ENCODE measurements at regions not wholly inside any gene's neighbourhood (a gene's known extent, or its start where the extent isn't known, plus 50 kb on each side); places are given as distances from the start of the nearest gene placed in this dataset.
"Not testable (repeated sequence)": the region's sequence is repeated elsewhere in the genome, so short reads cannot be mapped to it uniquely, and the experiment has no call there.

DNA sequence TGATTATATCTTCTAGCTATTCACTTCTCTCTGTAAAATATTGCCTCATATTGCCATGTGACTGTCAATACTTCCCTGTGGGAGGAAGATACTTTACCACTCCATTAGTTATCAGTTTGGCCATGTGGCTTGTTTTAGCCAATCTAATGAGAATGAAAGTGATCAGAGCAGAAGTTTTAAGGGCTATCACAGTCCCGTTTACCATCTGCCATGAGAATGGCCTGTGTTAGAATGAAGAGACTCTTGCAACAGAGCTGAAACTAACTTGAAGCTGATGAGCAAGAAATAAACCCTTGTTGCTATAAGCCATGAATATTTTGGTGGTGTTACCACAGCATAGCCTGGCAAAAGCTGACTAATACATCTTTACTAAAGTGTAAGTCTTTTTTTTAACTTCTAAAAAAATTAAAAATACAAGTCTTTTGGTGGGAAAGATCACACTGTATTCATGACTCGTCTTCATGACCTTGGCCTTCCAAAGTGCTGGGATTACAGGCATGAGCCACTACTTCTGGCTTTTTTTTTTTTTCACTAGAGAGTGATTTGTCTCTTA, 68.0 kb upstream of the CTNNA1 start:
- Histone ChIP-seq H3K4me3 (no peak overlapping the region), H3K9me3 (no peaks in the 10 kb centered on the region), H3K27ac (no peak overlapping the region), H3K36me3 (no peaks in the 10 kb centered on the region), H3K4me1 (no peaks in the 10 kb centered on the region), H3K27me3 (no peaks in the 10 kb centered on the region)
- no peak for DNase-seq (ENCODE audit: low spot score in 2 of 2)
- intact Hi-C loops (cut with DNase I), result no loop called here
- TF ChIP-seq, protein P1, sequence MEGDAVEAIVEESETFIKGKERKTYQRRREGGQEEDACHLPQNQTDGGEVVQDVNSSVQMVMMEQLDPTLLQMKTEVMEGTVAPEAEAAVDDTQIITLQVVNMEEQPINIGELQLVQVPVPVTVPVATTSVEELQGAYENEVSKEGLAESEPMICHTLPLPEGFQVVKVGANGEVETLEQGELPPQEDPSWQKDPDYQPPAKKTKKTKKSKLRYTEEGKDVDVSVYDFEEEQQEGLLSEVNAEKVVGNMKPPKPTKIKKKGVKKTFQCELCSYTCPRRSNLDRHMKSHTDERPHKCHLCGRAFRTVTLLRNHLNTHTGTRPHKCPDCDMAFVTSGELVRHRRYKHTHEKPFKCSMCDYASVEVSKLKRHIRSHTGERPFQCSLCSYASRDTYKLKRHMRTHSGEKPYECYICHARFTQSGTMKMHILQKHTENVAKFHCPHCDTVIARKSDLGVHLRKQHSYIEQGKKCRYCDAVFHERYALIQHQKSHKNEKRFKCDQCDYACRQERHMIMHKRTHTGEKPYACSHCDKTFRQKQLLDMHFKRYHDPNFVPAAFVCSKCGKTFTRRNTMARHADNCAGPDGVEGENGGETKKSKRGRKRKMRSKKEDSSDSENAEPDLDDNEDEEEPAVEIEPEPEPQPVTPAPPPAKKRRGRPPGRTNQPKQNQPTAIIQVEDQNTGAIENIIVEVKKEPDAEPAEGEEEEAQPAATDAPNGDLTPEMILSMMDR (IDR thresholded peaks at IDR 0.05), result no peak

DNA sequence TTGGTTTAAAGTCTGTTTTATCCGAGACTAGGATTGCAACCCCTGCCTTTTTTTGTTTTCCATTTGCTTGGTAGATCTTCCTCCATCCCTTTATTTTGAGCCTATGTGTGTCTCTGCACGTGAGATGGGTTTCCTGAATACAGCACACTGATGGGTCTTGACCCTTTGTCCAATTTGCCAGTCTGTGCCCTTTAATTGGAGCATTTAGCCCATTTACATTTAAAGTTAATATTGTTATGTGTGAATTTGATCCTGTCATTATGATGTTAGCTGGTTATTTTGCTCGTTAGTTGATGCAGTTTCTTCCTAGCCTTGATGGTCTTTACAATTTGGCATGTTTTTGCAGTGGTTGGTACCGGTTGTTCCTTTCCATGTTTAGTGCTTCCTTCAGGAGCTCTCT, 70.8 kb upstream of the CTNNA1 start:
- H3K27me3 ChIP-seq; H3K4me1 ChIP-seq; H3K9me3 ChIP-seq; H3K27ac ChIP-seq; H3K4me3 ChIP-seq; H3K36me3 ChIP-seq; intact Hi-C loops (cut with DNase I); DNase-seq (ENCODE audit: low spot score in 2 of 2): not testable (repeated sequence)

DNA sequence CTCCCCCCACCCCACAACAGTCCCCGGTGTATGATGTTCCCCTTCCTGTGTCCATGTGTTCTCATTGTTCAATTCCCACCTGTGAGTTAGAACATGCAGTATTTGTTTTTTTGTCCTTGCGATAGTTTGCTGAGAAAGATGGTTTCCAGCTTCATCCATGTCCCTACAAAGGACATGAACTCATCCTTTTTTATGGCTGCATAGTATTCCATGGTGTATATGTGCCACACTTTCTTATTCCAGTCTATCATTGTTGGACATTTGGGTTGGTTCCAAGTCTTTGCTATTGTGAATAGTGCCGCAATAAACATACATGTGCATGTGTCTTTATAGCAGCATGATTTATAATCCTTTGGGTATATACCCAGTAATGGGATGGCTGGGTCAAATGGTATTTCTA, 74.4 kb upstream of the CTNNA1 start:
- intact Hi-C loops (cut with DNase I), result not testable (repeated sequence)

DNA sequence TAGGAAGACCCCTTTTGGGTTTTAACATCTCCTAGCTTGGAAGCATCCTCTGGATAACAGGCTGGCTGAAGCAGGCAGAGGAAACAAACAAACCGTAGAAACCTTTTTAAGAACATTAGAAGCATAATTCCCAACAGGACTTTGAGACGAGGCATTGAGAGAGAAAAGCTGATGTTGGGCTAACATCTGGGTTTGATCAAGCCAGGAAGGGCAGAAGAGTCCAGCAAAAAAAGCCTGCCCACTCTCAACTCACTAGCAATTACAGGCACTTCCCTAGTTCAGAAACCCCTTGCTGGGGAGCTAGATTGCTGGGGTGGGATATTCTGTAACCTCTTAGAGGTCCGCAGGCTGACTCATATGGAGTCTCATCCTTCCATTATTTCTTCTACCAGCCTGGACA, 75.4 kb upstream of the CTNNA1 start:
- TF ChIP-seq, protein P1 (IDR thresholded peaks at IDR 0.05), result no peak
- Histone ChIP-seq H3K27ac (no peak overlapping the region), H3K4me3 (no peak overlapping the region), H3K27me3 (no peaks in the 10 kb centered on the region), H3K9me3 (no peaks in the 10 kb centered on the region), H3K36me3 (no peaks in the 10 kb centered on the region), H3K4me1 (no peaks in the 10 kb centered on the region)
- intact Hi-C loops (cut with DNase I), result no loop called here
- no peak for DNase-seq (ENCODE audit: low spot score in 2 of 2)

More for the DNA sequence above, 74.4 kb upstream of the CTNNA1 start:
- not testable (repeated sequence) for DNase-seq (ENCODE audit: low spot score in 2 of 2); H3K27me3 ChIP-seq; H3K4me1 ChIP-seq; H3K36me3 ChIP-seq; H3K27ac ChIP-seq; H3K9me3 ChIP-seq; H3K4me3 ChIP-seq

DNA sequence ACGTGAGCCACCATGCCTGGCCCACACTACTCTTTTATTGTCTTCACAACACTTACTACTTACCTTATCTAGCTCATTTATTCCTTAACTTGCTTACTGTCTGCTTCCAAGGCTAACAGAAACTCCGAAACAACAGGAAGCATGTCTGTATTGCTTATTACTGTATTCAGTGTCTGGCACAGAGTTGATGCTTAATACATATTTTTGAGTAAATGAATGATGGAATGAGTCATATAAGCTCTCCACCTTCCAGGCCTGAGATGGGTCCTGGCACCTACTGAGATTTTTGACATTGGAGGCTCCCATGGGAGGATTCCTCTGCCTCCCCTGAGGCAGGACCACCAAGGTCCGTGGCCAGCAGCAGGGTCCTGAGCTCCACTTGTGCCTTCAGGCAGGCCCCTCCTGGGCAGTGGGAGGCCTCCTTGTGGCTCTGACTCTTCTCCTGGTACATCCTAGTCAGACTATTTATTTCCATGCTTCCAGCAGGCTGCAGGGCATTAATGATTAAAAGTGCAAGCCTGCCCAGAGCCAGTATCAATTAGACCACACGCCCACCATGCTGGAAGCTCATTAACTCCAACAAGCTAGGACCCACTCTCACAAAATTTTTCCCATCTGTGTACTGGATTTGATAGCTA, 76.5 kb upstream of the CTNNA1 start:
- DNase-seq (ENCODE audit: low spot score in 2 of 2), result no peak
- no peaks in the 10 kb centered on the region for H3K4me1 ChIP-seq
- H3K9me3 ChIP-seq, result no peaks in the 10 kb centered on the region
- H3K27me3 ChIP-seq, result no peaks in the 10 kb centered on the region
- H3K36me3 ChIP-seq, result no peaks in the 10 kb centered on the region
- no peak overlapping the region for H3K27ac ChIP-seq
- TF ChIP-seq, protein P1 (IDR thresholded peaks at IDR 0.05), result no peak
- no peak overlapping the region for H3K4me3 ChIP-seq
- intact Hi-C loops (cut with DNase I), result no loop called here

DNA sequence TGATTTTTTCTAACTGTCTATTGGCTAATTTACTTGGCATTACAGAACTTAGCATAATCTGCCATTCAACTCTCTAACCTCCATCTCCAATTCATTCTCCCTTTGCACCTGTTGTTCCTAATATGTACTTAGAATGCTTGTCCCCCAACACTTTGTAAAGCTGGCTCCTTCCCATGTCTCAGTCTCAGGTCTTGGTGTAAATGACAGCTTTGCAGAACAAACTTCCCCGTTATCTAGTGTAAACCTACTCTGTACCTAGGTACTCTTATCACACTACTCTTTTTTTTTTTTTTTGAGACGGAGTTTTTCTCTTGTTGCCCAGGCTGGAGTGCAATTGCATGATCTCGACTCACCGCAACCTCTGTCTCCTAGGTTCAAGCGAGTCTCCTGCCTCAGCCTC, 77.2 kb upstream of the CTNNA1 start:
- no peaks in the 10 kb centered on the region for H3K27me3 ChIP-seq
- no peaks in the 10 kb centered on the region for H3K36me3 ChIP-seq
- DNase-seq (ENCODE audit: low spot score in 2 of 2), result no peak
- TF ChIP-seq, protein P1 (IDR thresholded peaks at IDR 0.05), result no peak
- no peaks in the 10 kb centered on the region for H3K9me3 ChIP-seq
- no peaks in the 10 kb centered on the region for H3K4me1 ChIP-seq
- intact Hi-C loops (cut with DNase I), result no loop called here
- H3K4me3 ChIP-seq, result no peak overlapping the region
- no peak overlapping the region for H3K27ac ChIP-seq
